BLaER1 treated with 17β-estradiol and CSF1 and Interleukin-3, amounts not matched to agents 10 nM and 100 nM (cell line): ENCODE measurements at regions not wholly inside any gene's neighbourhood (a gene's known extent, or its start where the extent isn't known, plus 50 kb on each side); places are given as distances from the start of the nearest gene placed in this dataset.

ENCODE experiments used
- H3K27ac ChIP-seq, 11 experiments: shearing (Covaris generic); formaldehyde crosslinking; 2 replicates each; pipeline ENCODE4 v1.8.1; 2022
- H3K27me3 ChIP-seq, 11 experiments: shearing (Covaris generic); formaldehyde crosslinking; 2 replicates each; pipeline ENCODE4 v1.8.1; 2022
- H3K36me3 ChIP-seq, 11 experiments: shearing (Covaris generic); formaldehyde crosslinking; 2 replicates each; pipeline ENCODE4 v1.8.1; 2022
- H3K4me1 ChIP-seq, 10 experiments: shearing (Covaris generic); formaldehyde crosslinking; 2 replicates each; pipeline ENCODE4 v1.8.1; 2022
- H3K4me2 ChIP-seq, 11 experiments: shearing (Covaris generic); formaldehyde crosslinking; 2 replicates each; pipeline ENCODE4 v1.8.1; 2022
- H3K4me3 ChIP-seq, 10 experiments: shearing (Covaris generic); formaldehyde crosslinking; 2 replicates each; pipeline ENCODE4 v1.8.1; 2022
- H3K9ac ChIP-seq, 11 experiments: shearing (Covaris generic); formaldehyde crosslinking; 2 replicates each; pipeline ENCODE4 v1.8.1; 2022
- H3K9me3 ChIP-seq, 11 experiments: shearing (Covaris generic); formaldehyde crosslinking; replicated peaks in 1 of 11; 2 replicates each; pipeline ENCODE4 v1.8.1; 2022
- H4K20me1 ChIP-seq, 11 experiments: shearing (Covaris generic); formaldehyde crosslinking; 2 replicates each; pipeline ENCODE4 v1.8.1; 2022
- Cebpa-rat ChIP-seq, 11 experiments: shearing (Covaris generic); IDR thresholded peaks; 2 replicates each; pipeline ENCODE4 v1.8.1; 2022

- Histone ChIP-seq H3K4me1 (0 out of 20 replicates have a peak, but pooled peaks cover 0 to 7% (median 0%) of the 10 kb centered on the region in 10 experiments), H3K27ac (no peak overlapping the region), H3K4me3 (no peak overlapping the region), H3K9me3 (peaks cover 22 to 35% (median 29%) of the 10 kb centered on the region in 11 experiments), H3K4me2 (no peak overlapping the region), H3K27me3 (no peaks in the 10 kb centered on the region), H3K36me3 (no peaks in the 10 kb centered on the region), H3K9ac (no peak overlapping the region), H4K20me1 (no peaks in the 10 kb centered on the region)
- TF ChIP-seq Cebpa-rat (IDR thresholded peaks at IDR 0.05) = no peak
These were observed 75.0 kb downstream of the THNSL2 start for GRCh38 chr2:88245109-88245508.

- Histone ChIP-seq H3K9ac (no peak overlapping the region), H3K27ac (no peak overlapping the region), H3K4me3 (no peak overlapping the region), H3K27me3 (no peaks in the 10 kb centered on the region), H3K4me2 (no peak overlapping the region), H3K9me3 (peaks cover 20 to 39% (median 32%) of the 10 kb centered on the region in 11 experiments), H3K4me1 (no peaks in the 10 kb centered on the region), H4K20me1 (no peaks in the 10 kb centered on the region), H3K36me3 (no peaks in the 10 kb centered on the region)
- TF ChIP-seq Cebpa-rat (IDR thresholded peaks at IDR 0.05) = no peak
These were observed 69.6 kb downstream of the THNSL2 start for GRCh38 chr2:88239781-88240180.

- Histone ChIP-seq H3K4me1 (no peaks in the 10 kb centered on the region), H3K27ac (no peak overlapping the region), H3K27me3 (no peaks in the 10 kb centered on the region), H3K9me3 (peaks cover 0 to 16% (median 9%) of the 10 kb centered on the region in 11 experiments; a peak in 6 of 22 replicates), H3K4me2 (no peak overlapping the region), H4K20me1 (no peaks in the 10 kb centered on the region), H3K4me3 (no peak overlapping the region), H3K9ac (no peak overlapping the region), H3K36me3 (no peaks in the 10 kb centered on the region)
- no peak for TF ChIP-seq Cebpa-rat (IDR thresholded peaks at IDR 0.05)
These were observed 66.5 kb downstream of the THNSL2 start for GRCh38 chr2:88236666-88237065.
